IPS-18c (cell line): ENCODE measurements at regions not wholly inside any gene's neighbourhood (a gene's known extent, or its start where the extent isn't known, plus 50 kb on each side); places are given as distances from the start of the nearest gene placed in this dataset.

ENCODE experiments used
- H3K4me3 ChIP-seq: 2 replicates; pipeline ENCODE4 v1.7.0; 2013; ENCODE audit warnings: low read depth, mild to moderate bottlenecking, low read length, moderate library complexity; ENCODE audit not compliant: insufficient read depth
- H3K9me3 ChIP-seq: one replicate; pipeline ENCODE4 v1.6.1; 2013; ENCODE audit warnings: mild to moderate bottlenecking, low read length, moderate library complexity; ENCODE audit not compliant: control insufficient read depth, insufficient read depth

DNA sequence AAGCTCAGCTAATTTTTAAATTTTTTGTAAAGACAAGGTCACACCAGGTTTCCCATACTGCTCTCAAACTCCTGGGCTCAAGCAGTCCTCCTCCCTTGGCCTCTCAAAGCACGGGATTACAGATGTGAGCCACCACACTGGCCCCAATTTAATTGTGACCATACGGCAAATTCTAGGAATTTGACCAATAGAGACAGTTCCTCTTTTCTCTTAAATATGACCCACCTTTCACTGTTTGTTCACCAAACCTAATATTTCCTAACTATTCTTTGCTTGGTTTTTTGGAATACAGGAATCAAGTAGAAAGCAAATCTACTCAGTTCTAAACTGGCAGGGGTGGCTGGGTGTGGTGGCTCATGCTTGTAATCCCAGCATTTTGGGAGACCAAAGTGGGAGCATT, 264.0 kb downstream of the SHQ1 start:
- no peak overlapping the region for H3K4me3 ChIP-seq
- H3K9me3 ChIP-seq = no peaks in the 10 kb centered on the region

DNA sequence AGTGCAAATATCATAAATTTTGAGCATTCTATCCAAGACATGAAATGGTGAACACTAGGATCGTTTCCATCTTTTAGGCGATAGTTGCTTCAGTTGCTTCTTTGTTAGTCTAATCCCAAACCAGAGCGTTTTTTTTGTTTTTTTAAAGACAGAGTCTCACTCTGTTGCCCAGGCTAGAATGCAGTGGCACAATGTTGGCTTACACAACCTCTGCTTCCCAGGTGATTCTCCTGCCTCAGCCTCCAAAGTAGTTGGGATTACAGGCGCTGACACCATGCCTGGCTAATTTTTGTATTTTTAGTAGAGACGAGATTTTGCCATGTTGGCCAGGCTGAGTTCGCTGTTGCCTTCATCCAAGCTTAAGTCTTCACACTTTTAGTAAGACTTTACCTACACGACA, 265.3 kb downstream of the SHQ1 start:
- Histone ChIP-seq H3K4me3 (no peak overlapping the region), H3K9me3 (no peaks in the 10 kb centered on the region)

DNA sequence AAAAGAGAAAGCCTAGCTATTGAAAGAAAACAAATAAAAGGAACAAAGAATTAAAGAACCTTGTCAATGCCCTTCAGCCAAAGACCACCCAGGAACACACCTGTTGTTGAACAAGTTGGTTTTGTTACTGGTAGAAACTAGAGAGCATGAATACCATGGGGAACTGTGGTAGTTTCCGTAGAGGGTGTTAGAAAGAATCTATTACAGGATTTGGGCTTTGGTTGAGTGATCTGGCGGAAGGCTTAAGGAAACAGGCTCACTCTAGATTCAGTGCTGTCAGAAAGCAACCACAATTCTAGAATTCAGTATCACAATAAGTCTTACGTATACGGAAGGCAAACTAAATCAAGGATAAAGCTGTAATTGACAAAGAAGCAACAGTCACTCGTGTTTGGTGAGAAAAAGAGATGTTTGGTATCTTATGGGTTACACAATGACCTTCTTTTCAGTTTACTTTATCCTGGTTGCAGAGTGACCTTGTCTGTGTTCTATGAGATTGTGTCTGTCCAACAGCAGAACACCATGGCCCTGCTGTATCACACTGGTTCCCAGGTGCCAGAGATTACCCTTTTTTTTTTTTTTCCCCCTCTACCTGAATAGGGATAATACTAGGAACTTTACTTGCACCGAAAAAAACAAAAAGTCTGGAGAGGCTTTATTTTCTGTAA, 265.9 kb downstream of the SHQ1 start:
- H3K4me3 ChIP-seq = no peak overlapping the region
- no peaks in the 10 kb centered on the region for H3K9me3 ChIP-seq

DNA sequence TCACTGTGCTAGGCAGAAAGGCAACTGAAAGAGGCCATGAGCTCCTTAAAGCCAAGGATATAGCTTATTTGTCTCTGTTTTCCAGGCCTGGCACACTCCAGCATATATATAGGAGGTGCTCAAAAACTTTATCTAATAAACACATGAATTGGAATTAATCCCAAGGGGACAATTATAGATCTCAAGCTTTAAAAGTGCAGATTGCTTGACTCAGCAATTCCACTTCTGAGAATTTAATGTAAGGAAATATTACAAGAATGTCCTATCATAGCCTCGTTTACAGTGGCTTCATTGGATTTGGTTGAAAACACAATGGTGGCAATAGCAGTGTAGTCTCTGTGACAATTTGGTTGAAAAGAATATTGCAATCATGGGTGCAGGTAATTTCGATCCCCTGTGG, 267.3 kb downstream of the SHQ1 start:
- H3K4me3 ChIP-seq = no peak overlapping the region
- no peaks in the 10 kb centered on the region for H3K9me3 ChIP-seq

DNA sequence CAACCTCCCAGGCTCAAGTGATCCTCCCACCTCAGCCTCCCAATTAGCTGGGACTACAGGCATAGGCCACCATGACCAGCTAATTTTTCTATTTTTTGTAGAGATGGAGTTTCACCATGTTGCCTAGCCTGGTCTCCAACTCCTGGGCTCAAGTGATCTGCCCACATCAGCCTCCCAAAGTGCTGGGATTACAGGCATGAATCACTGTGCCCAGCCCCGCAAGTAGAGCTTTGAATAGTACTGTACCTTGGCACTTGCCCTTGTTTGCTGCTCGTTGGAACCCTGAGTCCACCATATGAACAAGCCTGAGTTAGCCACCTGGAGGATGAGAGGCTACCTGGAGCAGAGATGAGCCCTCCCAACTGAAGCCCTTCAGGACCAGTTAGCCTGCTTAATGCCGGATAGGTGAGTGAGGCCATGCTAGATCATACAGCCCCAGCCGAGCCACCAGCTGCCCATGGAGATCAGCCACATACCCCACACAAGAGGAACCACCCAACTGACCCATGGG, 267.9 kb downstream of the SHQ1 start:
- H3K9me3 ChIP-seq = no peaks in the 10 kb centered on the region
- H3K4me3 ChIP-seq = no peak overlapping the region

DNA sequence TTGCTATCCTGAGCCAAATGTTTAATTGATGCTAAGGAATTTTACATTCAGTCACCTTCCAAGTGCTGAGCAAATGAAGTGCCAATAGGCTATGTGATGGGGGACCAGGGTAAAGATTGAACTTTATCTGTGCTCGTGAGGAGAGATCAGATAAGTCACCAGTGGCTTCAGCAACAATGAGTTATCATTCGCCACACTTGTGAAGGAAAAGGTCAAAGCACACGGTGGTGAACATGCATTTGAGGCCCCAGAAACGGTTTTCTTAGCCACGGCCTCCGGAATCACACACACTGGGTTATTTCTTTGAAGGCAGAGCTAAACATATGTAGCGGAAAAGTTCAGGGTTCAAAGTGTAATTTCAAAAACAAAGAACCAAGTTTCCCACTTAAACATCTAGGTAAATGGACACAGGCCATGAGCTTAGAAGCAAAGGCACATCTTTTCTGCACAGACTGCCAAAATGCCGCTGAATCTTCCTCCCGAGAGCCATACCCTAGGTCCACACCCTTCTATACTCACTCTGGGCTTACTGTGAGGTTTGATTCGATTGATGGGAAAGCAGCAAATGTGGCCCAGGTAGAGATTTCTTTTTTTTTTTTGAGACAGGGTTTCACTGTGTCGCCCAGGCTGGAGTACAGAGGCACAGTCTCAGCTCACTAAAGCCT, 268.5 kb downstream of the SHQ1 start:
- Histone ChIP-seq H3K9me3 (no peaks in the 10 kb centered on the region), H3K4me3 (no peak overlapping the region)

DNA sequence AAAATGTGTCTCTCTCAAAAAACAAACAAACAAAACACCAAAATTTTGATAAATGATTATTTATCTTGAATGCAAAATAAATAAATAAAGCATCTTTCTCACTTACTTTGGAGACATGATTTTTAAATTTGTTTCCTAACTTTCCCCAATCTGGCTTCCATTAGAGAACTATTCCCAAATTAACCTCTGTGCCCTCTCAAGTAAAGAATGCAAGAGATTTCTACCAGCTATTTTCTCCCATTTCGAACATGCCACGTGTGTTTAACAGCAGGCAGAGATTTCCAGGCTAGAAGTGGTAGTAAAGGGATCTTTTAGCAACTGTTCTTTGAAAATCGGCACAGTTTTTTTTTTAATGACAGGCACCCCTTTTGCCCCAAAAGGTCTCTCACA, 269.1 kb downstream of the SHQ1 start:
- no peak overlapping the region for H3K4me3 ChIP-seq
- no peaks in the 10 kb centered on the region for H3K9me3 ChIP-seq

DNA sequence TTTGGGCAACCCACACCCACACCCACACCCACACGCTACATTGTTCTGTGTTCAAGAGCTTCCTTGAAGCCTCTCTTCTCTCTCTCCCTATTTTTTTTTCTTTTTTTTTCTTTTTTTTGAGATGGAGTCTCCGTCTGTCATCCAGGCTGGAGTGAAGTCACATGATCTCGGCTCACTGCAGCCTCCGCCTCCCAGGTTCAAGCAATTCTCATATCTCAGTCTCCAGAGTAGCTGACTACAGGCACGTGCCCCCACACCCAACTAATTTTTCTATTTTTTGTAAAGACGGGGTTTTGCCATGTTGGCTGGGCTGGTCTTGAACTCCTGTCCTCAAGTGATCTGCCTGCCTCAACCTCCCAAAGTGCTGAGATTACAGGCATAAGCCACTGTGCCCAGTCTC, 271.1 kb downstream of the SHQ1 start:
- no peaks in the 10 kb centered on the region for H3K9me3 ChIP-seq
- no peak overlapping the region for H3K4me3 ChIP-seq

DNA sequence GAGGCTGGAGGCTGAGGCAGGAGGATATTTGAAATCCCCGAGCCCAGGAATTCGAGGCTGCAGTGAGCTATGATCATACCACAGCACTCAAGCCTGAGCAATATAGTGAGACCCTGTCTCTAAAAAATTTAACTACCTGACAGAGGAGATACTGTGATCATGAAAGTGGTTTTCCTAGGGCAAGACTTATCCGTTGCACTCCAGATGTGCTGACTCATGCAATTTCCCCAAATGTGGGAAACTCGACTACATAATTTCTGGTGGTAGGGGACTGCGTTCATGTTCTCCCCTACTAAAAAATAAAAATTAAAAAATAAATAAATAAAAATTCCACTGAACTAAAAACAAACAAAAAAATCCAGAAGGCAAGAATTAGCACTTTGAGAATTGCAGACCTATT, 271.7 kb downstream of the SHQ1 start:
- Histone ChIP-seq H3K4me3 (no peak overlapping the region), H3K9me3 (no peaks in the 10 kb centered on the region)

DNA sequence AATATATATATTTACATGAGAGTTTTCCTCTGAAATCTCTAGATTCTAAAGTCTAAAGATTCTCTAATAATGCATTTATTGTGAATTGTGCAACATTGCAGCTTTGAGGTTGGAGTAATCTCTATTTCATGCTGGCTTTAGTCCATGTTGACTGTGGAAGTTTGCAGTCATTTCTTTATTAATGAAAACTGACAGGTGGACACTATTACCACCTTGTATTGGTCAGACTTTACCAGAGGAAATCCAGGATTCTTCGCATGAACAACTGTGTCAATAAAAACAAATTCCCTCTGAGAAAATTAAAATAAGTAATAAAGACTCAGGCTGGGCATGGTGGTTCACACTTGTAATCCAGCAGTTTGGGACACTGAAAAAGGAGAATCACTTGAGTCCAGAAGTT, 274.1 kb downstream of the SHQ1 start:
- H3K9me3 ChIP-seq = no peaks in the 10 kb centered on the region
- no peak overlapping the region for H3K4me3 ChIP-seq

DNA sequence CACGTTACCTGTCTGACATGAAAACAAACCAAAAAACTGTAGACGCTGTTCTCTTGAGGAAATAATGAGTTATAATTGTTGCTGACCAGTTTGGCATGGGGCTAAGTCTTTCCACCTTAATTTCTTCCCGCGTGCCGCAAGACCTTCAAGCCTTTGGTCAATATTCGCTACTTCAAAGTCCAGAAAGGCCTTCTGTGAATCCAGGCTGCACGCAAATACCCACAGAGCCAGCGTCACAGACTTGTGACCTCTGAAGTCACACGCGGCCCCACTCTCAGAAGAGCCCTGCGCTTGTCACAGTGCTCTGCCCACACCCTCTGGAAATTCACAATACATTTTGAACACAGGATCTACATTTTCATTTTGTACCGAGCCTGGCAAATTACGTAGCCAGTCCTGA, 275.2 kb downstream of the SHQ1 start:
- no peak overlapping the region for H3K4me3 ChIP-seq
- no peaks in the 10 kb centered on the region for H3K9me3 ChIP-seq

DNA sequence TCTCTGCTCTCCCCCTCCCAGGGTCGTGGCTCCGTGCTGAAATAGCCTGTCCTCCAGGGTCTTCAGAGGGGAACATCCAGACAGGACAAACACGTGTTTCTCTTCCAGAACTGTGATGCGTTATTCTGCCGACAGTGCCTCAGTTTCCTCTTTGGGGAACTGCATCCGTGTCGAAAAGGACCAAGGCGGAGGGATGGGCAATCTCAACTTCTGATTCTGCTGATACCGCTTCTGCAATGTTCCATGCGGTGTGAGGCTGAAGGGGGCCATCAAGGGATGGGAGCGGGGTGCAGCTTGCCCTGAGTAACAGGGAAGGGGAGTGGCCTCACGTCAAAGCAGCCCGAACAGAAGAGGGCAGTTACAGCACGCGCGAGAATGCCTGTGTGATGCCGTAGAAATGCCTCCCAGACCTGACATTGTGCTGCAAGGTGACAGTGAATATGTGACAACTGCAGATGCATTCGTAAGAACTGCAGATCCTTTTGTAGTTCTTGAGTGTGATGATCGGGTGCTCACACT, 275.7 kb downstream of the SHQ1 start:
- H3K9me3 ChIP-seq = no peaks in the 10 kb centered on the region
- H3K4me3 ChIP-seq = no peak overlapping the region

DNA sequence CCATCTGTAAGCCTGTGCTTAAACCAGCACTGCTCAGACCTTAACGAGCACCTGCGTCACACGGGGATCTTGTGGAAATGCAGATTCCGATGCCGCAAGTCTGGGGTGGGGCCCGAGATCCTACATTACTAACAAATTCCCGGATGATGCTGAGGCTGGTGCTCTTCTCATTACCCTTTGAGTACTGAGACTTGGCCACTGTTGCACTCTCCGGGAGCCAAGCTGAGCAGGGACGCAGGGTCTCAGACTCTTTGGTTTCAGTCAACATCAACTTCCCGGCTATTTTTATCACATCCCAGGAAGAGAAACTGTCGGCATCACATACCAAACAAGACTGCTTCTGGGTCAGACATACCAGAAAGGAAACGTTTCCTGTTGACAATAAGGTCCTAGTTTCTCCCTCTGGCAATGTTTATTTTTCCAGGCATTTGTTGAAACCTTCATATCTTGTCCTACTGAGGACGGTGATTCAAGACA, 276.6 kb downstream of the SHQ1 start:
- no peak overlapping the region for H3K4me3 ChIP-seq
- no peaks in the 10 kb centered on the region for H3K9me3 ChIP-seq

DNA sequence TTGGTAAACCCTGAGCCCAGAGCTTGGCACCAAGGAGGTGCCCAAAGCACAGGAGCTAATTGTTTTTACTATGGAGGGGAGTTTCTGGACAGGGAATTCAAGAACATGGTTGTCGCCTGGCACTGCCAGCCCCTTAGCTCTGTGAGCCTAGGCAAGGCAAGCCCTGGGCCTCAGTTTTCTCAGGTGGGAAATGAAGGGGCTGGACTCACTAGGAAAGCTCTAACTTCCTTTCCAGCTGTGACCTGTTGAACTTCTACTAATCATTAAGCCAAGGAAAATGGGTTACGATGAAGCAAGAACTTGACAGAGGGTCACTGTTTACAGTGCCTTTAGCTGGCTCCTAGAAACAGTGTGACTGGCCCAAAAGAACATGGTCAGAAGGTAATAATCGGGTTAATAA, 277.2 kb downstream of the SHQ1 start:
- H3K9me3 ChIP-seq = no peaks in the 10 kb centered on the region
- H3K4me3 ChIP-seq = no peak overlapping the region

DNA sequence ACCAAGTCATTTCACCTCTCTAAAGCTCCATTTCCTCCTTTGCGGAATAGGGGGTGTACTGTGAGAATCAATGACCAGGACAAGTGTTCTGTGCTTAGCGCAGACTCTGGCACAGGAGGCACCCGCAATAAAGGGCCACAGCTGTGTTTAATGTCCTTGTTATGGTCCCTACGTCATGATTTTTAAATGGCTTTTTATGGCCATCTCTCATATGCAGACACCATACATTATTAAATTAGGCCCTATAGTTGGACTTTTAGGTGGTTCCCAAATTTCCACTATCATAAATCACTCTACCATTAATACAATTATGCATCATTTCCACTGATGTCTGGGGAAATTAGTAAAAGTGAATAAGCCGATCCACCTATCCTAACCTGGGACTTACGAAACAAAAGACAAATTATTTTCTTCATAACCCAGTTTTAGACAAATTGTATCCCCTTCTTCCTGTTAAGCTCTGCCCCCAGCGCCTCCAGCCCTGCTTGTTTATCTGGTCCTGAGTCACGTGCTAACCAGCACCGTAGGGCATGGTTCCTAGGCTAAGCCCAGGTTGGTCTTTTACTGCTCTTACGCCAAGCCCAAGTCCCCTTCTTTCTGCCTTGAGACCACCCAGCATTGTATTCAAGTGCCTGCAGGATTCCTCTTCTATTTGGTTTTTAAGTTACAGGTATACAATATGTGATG, 278.3 kb downstream of the SHQ1 start:
- Histone ChIP-seq H3K4me3 (no peak overlapping the region), H3K9me3 (no peaks in the 10 kb centered on the region)

DNA sequence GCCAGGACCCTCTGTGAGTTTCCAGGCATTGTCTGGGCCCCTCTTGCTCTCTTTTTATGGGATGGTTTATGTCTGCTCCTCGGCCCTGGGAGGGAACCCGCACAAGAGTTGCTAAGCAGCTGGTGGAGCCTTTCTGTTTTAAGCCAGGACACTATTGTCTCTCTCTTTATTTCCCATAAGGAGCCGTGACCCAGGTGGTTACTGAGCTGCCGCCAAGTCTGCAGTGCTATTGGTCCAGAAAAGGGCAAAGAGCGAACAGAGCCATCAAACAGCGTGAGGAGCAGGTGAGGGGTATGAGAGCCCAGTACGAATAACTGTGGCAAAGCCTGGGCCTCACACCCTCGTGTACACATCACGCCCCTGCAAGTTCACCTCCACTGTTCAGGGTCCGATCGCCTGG, 280.2 kb downstream of the SHQ1 start:
- Histone ChIP-seq H3K4me3 (no peak overlapping the region), H3K9me3 (no peaks in the 10 kb centered on the region)

DNA sequence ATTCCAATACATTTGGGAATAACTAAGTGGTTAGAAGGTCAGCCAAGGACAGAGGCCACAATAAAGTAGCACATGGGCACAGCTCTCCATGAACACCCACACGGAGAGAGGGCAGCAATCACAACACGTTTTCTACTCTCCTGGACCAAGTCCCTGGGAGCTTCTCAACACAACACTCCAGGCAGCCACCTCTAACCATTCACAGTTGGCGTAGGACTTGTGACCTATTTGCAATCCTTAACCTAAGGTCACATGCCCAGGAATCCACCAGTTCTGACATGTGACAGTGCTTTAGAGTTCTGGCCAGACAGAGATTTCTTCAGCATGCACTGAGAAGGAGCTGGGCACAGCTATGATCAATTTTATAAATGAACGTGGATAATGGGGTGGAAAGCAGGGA, 280.8 kb downstream of the SHQ1 start:
- no peaks in the 10 kb centered on the region for H3K9me3 ChIP-seq
- no peak overlapping the region for H3K4me3 ChIP-seq

DNA sequence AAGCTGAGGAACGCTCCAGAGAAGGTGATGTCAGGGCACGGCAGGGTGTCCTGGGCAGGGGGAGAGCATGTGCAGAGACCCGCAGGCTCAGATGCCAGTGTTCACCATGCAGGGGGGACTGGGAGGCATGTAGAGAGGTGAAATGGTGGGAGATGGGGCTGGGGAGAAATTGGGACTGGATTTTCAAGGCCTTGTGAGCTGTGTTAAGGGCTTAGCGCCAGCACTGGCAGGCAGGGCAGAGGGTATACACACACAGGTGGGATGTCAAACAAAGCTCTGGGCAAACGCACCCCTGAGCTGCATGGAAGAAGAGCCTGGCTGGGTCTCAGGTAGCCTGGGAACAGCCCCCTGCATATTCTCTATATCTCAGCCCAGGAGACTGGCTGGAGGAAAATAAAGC, 282.7 kb downstream of the SHQ1 start:
- Histone ChIP-seq H3K4me3 (no peak overlapping the region), H3K9me3 (peaks cover 2% of the 10 kb centered on the region)
